GM19328 (cell line): ENCODE measurements at regions not wholly inside any gene's neighbourhood (a gene's known extent, or its start where the extent isn't known, plus 50 kb on each side); places are given as distances from the start of the nearest gene placed in this dataset.

Experiments
- ATAC-seq: cut with Tn5 transposase; IDR thresholded peaks from one replicate; pipeline ENCODE4 v1.9.1; 2021; ENCODE audit warnings: mild to moderate bottlenecking, moderate library complexity; ENCODE audit not compliant: unreplicated experiment

- ATAC-seq = no peak
Measured at GRCh38 chr14:81668626-81669274, 135.1 kb upstream of the SEL1L start.

GRCh38 chr14:81669308-81669707 lies 135.7 kb upstream of the SEL1L start:
- no peak for ATAC-seq

GRCh38 chr14:81673930-81674329 lies 140.3 kb upstream of the SEL1L start:
- ATAC-seq = no peak

- no peak for ATAC-seq
Measured at GRCh38 chr14:81676395-81676794, 142.7 kb upstream of the SEL1L start.

- ATAC-seq = no peak
Measured at GRCh38 chr14:81676879-81677278, 143.2 kb upstream of the SEL1L start.

GRCh38 chr14:81677736-81678135 lies 144.1 kb upstream of the SEL1L start:
- no peak for ATAC-seq

GRCh38 chr14:81679226-81679625 lies 145.6 kb upstream of the SEL1L start:
- ATAC-seq = no peak

GRCh38 chr14:81681541-81681940 lies 147.9 kb upstream of the SEL1L start:
- no peak for ATAC-seq

- no peak for ATAC-seq
Measured at GRCh38 chr14:81682134-81682533, 148.5 kb upstream of the SEL1L start.

GRCh38 chr14:81682701-81683100 lies 149.0 kb upstream of the SEL1L start:
- no peak for ATAC-seq

- ATAC-seq = no peak
Measured at GRCh38 chr14:81684696-81685095, 151.0 kb upstream of the SEL1L start.

GRCh38 chr14:81686512-81686911 lies 152.9 kb upstream of the SEL1L start:
- ATAC-seq = no peak

- ATAC-seq = no peak
Measured at GRCh38 chr14:81691931-81692330, 158.3 kb upstream of the SEL1L start.

- no peak for ATAC-seq
Measured at GRCh38 chr14:81694419-81694818, 160.8 kb upstream of the SEL1L start.

- ATAC-seq = no peak
Measured at GRCh38 chr14:81709681-81710080, 176.0 kb upstream of the SEL1L start.

- ATAC-seq = peak; percentile 49
Measured at GRCh38 chr14:81710232-81710845, 176.7 kb upstream of the SEL1L start.

GRCh38 chr14:81715731-81716130 lies 182.1 kb upstream of the SEL1L start:
- no peak for ATAC-seq

GRCh38 chr14:81716953-81717352 lies 183.3 kb upstream of the SEL1L start:
- no peak for ATAC-seq

- no peak for ATAC-seq
Measured at GRCh38 chr14:81723956-81724355, 190.3 kb upstream of the SEL1L start.

- ATAC-seq = no peak
Measured at GRCh38 chr14:81727218-81727617, 193.6 kb upstream of the SEL1L start.

- ATAC-seq = no peak
Measured at GRCh38 chr14:81728447-81728846, 194.8 kb upstream of the SEL1L start.

GRCh38 chr14:81729622-81730021 lies 196.0 kb upstream of the SEL1L start:
- ATAC-seq = no peak

GRCh38 chr14:81737938-81738337 lies 204.3 kb upstream of the SEL1L start:
- ATAC-seq = no peak
